ENCODE measurements at regions not wholly inside any gene's neighbourhood (a gene's known extent, or its start where the extent isn't known, plus 50 kb on each side); places are given as distances from the start of the nearest gene placed in this dataset.
"Not testable (repeated sequence)": the region's sequence is repeated elsewhere in the genome, so short reads cannot be mapped to it uniquely, and the experiment has no call there.

GRCh38 chrX:121877337-121877736 is 829.9 kb downstream of the GLUD2 start:
- TF ChIP-seq, protein P1, sequence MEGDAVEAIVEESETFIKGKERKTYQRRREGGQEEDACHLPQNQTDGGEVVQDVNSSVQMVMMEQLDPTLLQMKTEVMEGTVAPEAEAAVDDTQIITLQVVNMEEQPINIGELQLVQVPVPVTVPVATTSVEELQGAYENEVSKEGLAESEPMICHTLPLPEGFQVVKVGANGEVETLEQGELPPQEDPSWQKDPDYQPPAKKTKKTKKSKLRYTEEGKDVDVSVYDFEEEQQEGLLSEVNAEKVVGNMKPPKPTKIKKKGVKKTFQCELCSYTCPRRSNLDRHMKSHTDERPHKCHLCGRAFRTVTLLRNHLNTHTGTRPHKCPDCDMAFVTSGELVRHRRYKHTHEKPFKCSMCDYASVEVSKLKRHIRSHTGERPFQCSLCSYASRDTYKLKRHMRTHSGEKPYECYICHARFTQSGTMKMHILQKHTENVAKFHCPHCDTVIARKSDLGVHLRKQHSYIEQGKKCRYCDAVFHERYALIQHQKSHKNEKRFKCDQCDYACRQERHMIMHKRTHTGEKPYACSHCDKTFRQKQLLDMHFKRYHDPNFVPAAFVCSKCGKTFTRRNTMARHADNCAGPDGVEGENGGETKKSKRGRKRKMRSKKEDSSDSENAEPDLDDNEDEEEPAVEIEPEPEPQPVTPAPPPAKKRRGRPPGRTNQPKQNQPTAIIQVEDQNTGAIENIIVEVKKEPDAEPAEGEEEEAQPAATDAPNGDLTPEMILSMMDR (IDR thresholded peaks at IDR 0.05; ENCODE audit: low read depth, low read length, missing input control), result not testable (repeated sequence)
- not testable (repeated sequence) for TF ChIP-seq REST (IDR thresholded peaks at IDR 0.05); MAX (IDR thresholded peaks at IDR 0.05); JUND (IDR thresholded peaks at IDR 0.05); ATF3 (IDR thresholded peaks at IDR 0.05); FOXA1 (IDR thresholded peaks at IDR 0.05); ZBTB33 (IDR thresholded peaks at IDR 0.05); GABPA (IDR thresholded peaks at IDR 0.05 in 1 of 2, conservative IDR thresholded peaks at IDR 0.05 in 1 of 2); HNF4A (conservative IDR thresholded peaks at IDR 0.05); YY1 (IDR thresholded peaks at IDR 0.05); RAD21 (IDR thresholded peaks at IDR 0.05); TAF1 (conservative IDR thresholded peaks at IDR 0.05); SP1 (IDR thresholded peaks at IDR 0.05)
